COLO668 (cell line): ENCODE measurements at regions not wholly inside any gene's neighbourhood (a gene's known extent, or its start where the extent isn't known, plus 50 kb on each side); places are given as distances from the start of the nearest gene placed in this dataset.
"Not testable (repeated sequence)": the region's sequence is repeated elsewhere in the genome, so short reads cannot be mapped to it uniquely, and the experiment has no call there.

ENCODE experiments used
- DNase-seq: peaks from one replicate; lab custom pipeline; 2025; ENCODE audit not compliant: unreplicated experiment; lab: John Stamatoyannopoulos, UW

- no peak for DNase-seq
These were observed 97.8 kb upstream of the SLC35G4 start for GRCh38 chr18:11511434-11512095.

GRCh38 chr18:11506856-11507255 lies 102.5 kb upstream of the SLC35G4 start:
- DNase-seq = no peak

GRCh38 chr18:11505993-11506392 lies 103.4 kb upstream of the SLC35G4 start:
- no peak for DNase-seq

- no peak for DNase-seq
These were observed 104.4 kb upstream of the SLC35G4 start for GRCh38 chr18:11504962-11505361.

GRCh38 chr18:11502368-11502767 lies 107.0 kb upstream of the SLC35G4 start:
- DNase-seq = no peak

GRCh38 chr18:11501352-11501751 lies 108.0 kb upstream of the SLC35G4 start:
- DNase-seq = no peak

GRCh38 chr18:11500153-11501122 lies 109.0 kb upstream of the SLC35G4 start:
- no peak for DNase-seq

- no peak for DNase-seq
These were observed 110.6 kb upstream of the SLC35G4 start for GRCh38 chr18:11498821-11499220.

- DNase-seq = no peak
These were observed 111.8 kb upstream of the SLC35G4 start for GRCh38 chr18:11497585-11497984.

GRCh38 chr18:11496526-11497172 lies 112.7 kb upstream of the SLC35G4 start:
- no peak for DNase-seq

- DNase-seq = no peak
These were observed 114.0 kb upstream of the SLC35G4 start for GRCh38 chr18:11495441-11495840.

- no peak for DNase-seq
These were observed 115.3 kb upstream of the SLC35G4 start for GRCh38 chr18:11494107-11494506.

GRCh38 chr18:11489266-11489899 lies 120.0 kb upstream of the SLC35G4 start:
- DNase-seq = no peak

GRCh38 chr18:11488175-11488574 lies 121.2 kb upstream of the SLC35G4 start:
- no peak for DNase-seq

- no peak for DNase-seq
These were observed 122.0 kb upstream of the SLC35G4 start for GRCh38 chr18:11487390-11487789.

GRCh38 chr18:11482271-11482670 lies 127.1 kb upstream of the SLC35G4 start:
- no peak for DNase-seq

GRCh38 chr18:11480692-11481091 lies 128.7 kb upstream of the SLC35G4 start:
- no peak for DNase-seq

GRCh38 chr18:11479031-11479430 lies 130.4 kb upstream of the SLC35G4 start:
- not testable (repeated sequence) for DNase-seq

GRCh38 chr18:11470941-11471340 lies 138.5 kb upstream of the SLC35G4 start:
- DNase-seq = no peak

GRCh38 chr18:11468617-11469016 lies 140.8 kb upstream of the SLC35G4 start:
- no peak for DNase-seq

GRCh38 chr18:11468120-11468519 lies 141.3 kb upstream of the SLC35G4 start:
- no peak for DNase-seq
